Uterus (tissue), 3 donors: ENCODE measurements at regions not wholly inside any gene's neighbourhood (a gene's known extent, or its start where the extent isn't known, plus 50 kb on each side); places are given as distances from the start of the nearest gene placed in this dataset.

Experiments used
- DNase-seq, 2 donors: peaks; one replicate each; pipeline ENCODE4 v3.0.0-alpha.2; 2019 to 2020
- H3K27ac ChIP-seq, 2 donors: fragments of 200-600 bp; sonication (generic); 1 replicate in 1 of 2; 2 replicates in 1 of 2; pipeline ENCODE4 v1.5.1; 2016 to 2018
- H3K27me3 ChIP-seq, 2 donors: fragments of 200-600 bp; sonication (generic); one replicate each; pipeline ENCODE4 v1.5.1; 2018 to 2019; ENCODE audit warnings: control low read depth in 1 of 2
- H3K36me3 ChIP-seq, 2 donors: fragments of 200-600 bp; sonication (generic); one replicate each; pipeline ENCODE4 v1.5.1; 2019; ENCODE audit warnings: control low read depth in 1 of 2
- H3K4me1 ChIP-seq, 2 donors: fragments of 200-600 bp; sonication (generic); one replicate each; pipeline ENCODE4 v1.5.1; 2018 to 2019; ENCODE audit warnings: control low read depth in 1 of 2
- H3K4me3 ChIP-seq, 2 donors: fragments of 200-600 bp; sonication (generic); 1 replicate in 1 of 2; 2 replicates in 1 of 2; pipeline ENCODE4 v1.5.1; 2018 to 2019; ENCODE audit warnings: mild to moderate bottlenecking in 1 of 2
- H3K9me3 ChIP-seq, 2 donors: fragments of 200-600 bp; sonication (generic); one replicate each; pipeline ENCODE4 v1.5.1; 2019; ENCODE audit warnings: control low read depth in 1 of 2
- CTCF ChIP-seq, 4 experiments: fragments of 200-600 bp in 2 of 4; fragments of 450-650 bp in 2 of 4; sonication (generic) in 2 of 4; IDR thresholded peaks; one replicate each; pipeline ENCODE4 v1.5.1; 2016 to 2019; ENCODE audit warnings: antibody characterized with exemption in 4 of 4, mild to moderate bottlenecking in 2 of 4, moderate library complexity in 1 of 4
- POLR2A ChIP-seq, 2 donors: fragments of 450-650 bp; IDR thresholded peaks; one replicate each; pipeline ENCODE4 v1.6.1; 2016; ENCODE audit warnings: antibody characterized with exemption in 2 of 2, mild to moderate bottlenecking in 1 of 2, moderate library complexity in 1 of 2
- intact Hi-C: fragments of 100-400 bp; cut with DNase I; formaldehyde crosslinking; loops from one replicate; pipeline ENCODE4 v1.15.1; 2023; ENCODE audit warnings: low total_unique reads
- donor health status: DM: yes; HTN: yes; CAD: no.

- H3K36me3 ChIP-seq = no peaks in the 10 kb centered on the region
- H3K27ac ChIP-seq = no peak overlapping the region
- no peaks in the 10 kb centered on the region for H3K4me1 ChIP-seq
- DNase-seq = no peak
- TF ChIP-seq CTCF (IDR thresholded peaks at IDR 0.05) (no peak), POLR2A (IDR thresholded peaks at IDR 0.05) (no peak)
- no peak overlapping the region for H3K4me3 ChIP-seq
- intact Hi-C loops = no loop called here
- no peaks in the 10 kb centered on the region for H3K27me3 ChIP-seq
- H3K9me3 ChIP-seq = no peaks in the 10 kb centered on the region
Measured at GRCh38 chr1:113278371-113278770, 111.9 kb upstream of the MAGI3 start.

- DNase-seq = no peak
- H3K27me3 ChIP-seq = no peaks in the 10 kb centered on the region
- no peaks in the 10 kb centered on the region for H3K4me1 ChIP-seq
- no peak overlapping the region for H3K4me3 ChIP-seq
- H3K27ac ChIP-seq = no peak overlapping the region
- H3K36me3 ChIP-seq = no peaks in the 10 kb centered on the region
- no peak for TF ChIP-seq CTCF (IDR thresholded peaks at IDR 0.05)
- no peak for TF ChIP-seq POLR2A (IDR thresholded peaks at IDR 0.05)
- no peaks in the 10 kb centered on the region for H3K9me3 ChIP-seq
- intact Hi-C loops = no loop called here
Measured at GRCh38 chr1:113278777-113279176, 111.5 kb upstream of the MAGI3 start.

GRCh38 chr1:113279776-113280391 lies 110.4 kb upstream of the MAGI3 start:
- no peaks in the 10 kb centered on the region for H3K27me3 ChIP-seq
- H3K9me3 ChIP-seq = no peaks in the 10 kb centered on the region
- no peaks in the 10 kb centered on the region for H3K36me3 ChIP-seq
- intact Hi-C loops = no loop called here
- no peak for DNase-seq
- H3K4me1 ChIP-seq = no peaks in the 10 kb centered on the region
- H3K4me3 ChIP-seq = no peak overlapping the region
- no peak for TF ChIP-seq POLR2A (IDR thresholded peaks at IDR 0.05)
- no peak for TF ChIP-seq CTCF (IDR thresholded peaks at IDR 0.05)
- H3K27ac ChIP-seq = no peak overlapping the region

GRCh38 chr1:113280581-113280980 lies 109.7 kb upstream of the MAGI3 start:
- H3K9me3 ChIP-seq = no peaks in the 10 kb centered on the region
- no peaks in the 10 kb centered on the region for H3K27me3 ChIP-seq
- no peak overlapping the region for H3K4me3 ChIP-seq
- no peaks in the 10 kb centered on the region for H3K4me1 ChIP-seq
- no peak overlapping the region for H3K27ac ChIP-seq
- no peak for TF ChIP-seq CTCF (IDR thresholded peaks at IDR 0.05)
- TF ChIP-seq POLR2A (IDR thresholded peaks at IDR 0.05) = no peak
- no peak for DNase-seq
- no peaks in the 10 kb centered on the region for H3K36me3 ChIP-seq
- intact Hi-C loops = no loop called here

GRCh38 chr1:113281550-113281949 lies 108.8 kb upstream of the MAGI3 start:
- TF ChIP-seq POLR2A (IDR thresholded peaks at IDR 0.05) (no peak), CTCF (IDR thresholded peaks at IDR 0.05) (no peak)
- H3K36me3 ChIP-seq = no peaks in the 10 kb centered on the region
- intact Hi-C loops = no loop called here
- no peaks in the 10 kb centered on the region for H3K27me3 ChIP-seq
- H3K27ac ChIP-seq = no peak overlapping the region
- H3K9me3 ChIP-seq = no peaks in the 10 kb centered on the region
- no peak overlapping the region for H3K4me3 ChIP-seq
- DNase-seq = no peak
- H3K4me1 ChIP-seq = no peaks in the 10 kb centered on the region
